ENCODE measurements at regions not wholly inside any gene's neighbourhood (a gene's known extent, or its start where the extent isn't known, plus 50 kb on each side); places are given as distances from the start of the nearest gene placed in this dataset.

- H3K9me3 ChIP-seq (ENCODE audit: low read length) = no peaks in the 10 kb centered on the region
- no peak overlapping the region for H3K4me3 ChIP-seq (ENCODE audit: low read length)
- H3K4me2 ChIP-seq (ENCODE audit: low read length) = no peak overlapping the region
- H3K9ac ChIP-seq (ENCODE audit: low read length) = no peak overlapping the region
- H3K79me2 ChIP-seq (replicated peaks; ENCODE audit: insufficient read depth, low read length) = no peaks in the 10 kb centered on the region
- no peaks in the 10 kb centered on the region for H3F3A ChIP-seq (ENCODE audit: insufficient read depth, low read length, poor library complexity, severe bottlenecking)
- no peak for TF ChIP-seq RAD21 (conservative IDR thresholded peaks at IDR 0.05)
- no peak for TF ChIP-seq REST (IDR thresholded peaks at IDR 0.05; ENCODE audit: borderline replicate concordance)
- no peak for TF ChIP-seq TAF1 (IDR thresholded peaks at IDR 0.05; ENCODE audit: low read depth)
- no peak for TF ChIP-seq CTCF (IDR thresholded peaks at IDR 0.05; ENCODE audit: poor library complexity, severe bottlenecking)
- TF ChIP-seq SMC3 (conservative IDR thresholded peaks at IDR 0.05; ENCODE audit: poor library complexity) = no peak
- TF ChIP-seq MXI1 (conservative IDR thresholded peaks at IDR 0.05; ENCODE audit: poor library complexity, severe bottlenecking) = no peak
- no peak for TF ChIP-seq POLR2AphosphoS5 (IDR thresholded peaks at IDR 0.05)
- TF ChIP-seq EP300 (conservative IDR thresholded peaks at IDR 0.05; ENCODE audit: poor library complexity, severe bottlenecking) = no peak
- no peak for TF ChIP-seq EZH2 (IDR thresholded peaks at IDR 0.05; ENCODE audit: borderline replicate concordance, insufficient read depth, low read length, poor library complexity, severe bottlenecking)
- no peaks in the 10 kb centered on the region for H4K20me1 ChIP-seq (ENCODE audit: insufficient read depth)
- no peaks in the 10 kb centered on the region for H3K36me3 ChIP-seq (ENCODE audit: insufficient read depth, low read length)
- H2AFZ ChIP-seq (ENCODE audit: low read depth, low read length) = no peak overlapping the region
- no peaks in the 10 kb centered on the region for H3K27me3 ChIP-seq (ENCODE audit: insufficient read depth, low read depth, low read length)
- no peak overlapping the region for H3K27ac ChIP-seq (ENCODE audit: low read length)
- H3K9me2 ChIP-seq (ENCODE audit: insufficient read depth, low read length) = no peaks in the 10 kb centered on the region
Observed at GRCh38 chr1:220983877-220984635, 104.8 kb downstream of the HLX start.

GRCh38 chr1:220990427-220991339, 111.4 kb downstream of the HLX start:
- H3K4me2 ChIP-seq (ENCODE audit: low read length) = no peak overlapping the region
- H2AFZ ChIP-seq (ENCODE audit: low read depth, low read length) = no peak overlapping the region

More at GRCh38 chr1:220990427-220991339, 111.4 kb downstream of the HLX start:
- H3K9me3 ChIP-seq (ENCODE audit: low read length) = no peaks in the 10 kb centered on the region
- no peak for TF ChIP-seq SMC3 (conservative IDR thresholded peaks at IDR 0.05; ENCODE audit: poor library complexity)
- no peak for TF ChIP-seq TAF1 (IDR thresholded peaks at IDR 0.05; ENCODE audit: low read depth)
- TF ChIP-seq EP300 (conservative IDR thresholded peaks at IDR 0.05; ENCODE audit: poor library complexity, severe bottlenecking) = no peak
- no peak for TF ChIP-seq EZH2 (IDR thresholded peaks at IDR 0.05; ENCODE audit: borderline replicate concordance, insufficient read depth, low read length, poor library complexity, severe bottlenecking)
- TF ChIP-seq REST (IDR thresholded peaks at IDR 0.05; ENCODE audit: borderline replicate concordance) = no peak
- TF ChIP-seq MXI1 (conservative IDR thresholded peaks at IDR 0.05; ENCODE audit: poor library complexity, severe bottlenecking) = no peak
- no peak for TF ChIP-seq POLR2AphosphoS5 (IDR thresholded peaks at IDR 0.05)
- no peak for TF ChIP-seq RAD21 (conservative IDR thresholded peaks at IDR 0.05)
- TF ChIP-seq CTCF (IDR thresholded peaks at IDR 0.05; ENCODE audit: poor library complexity, severe bottlenecking) = no peak
- H3K9me2 ChIP-seq (ENCODE audit: insufficient read depth, low read length) = no peaks in the 10 kb centered on the region
- no peaks in the 10 kb centered on the region for H3F3A ChIP-seq (ENCODE audit: insufficient read depth, low read length, poor library complexity, severe bottlenecking)
- no peak overlapping the region for H3K4me3 ChIP-seq (ENCODE audit: low read length)
- no peak overlapping the region for H3K27ac ChIP-seq (ENCODE audit: low read length)
- H3K79me2 ChIP-seq (replicated peaks; ENCODE audit: insufficient read depth, low read length) = no peaks in the 10 kb centered on the region
- H3K9ac ChIP-seq (ENCODE audit: low read length) = no peak overlapping the region
- H3K36me3 ChIP-seq (ENCODE audit: insufficient read depth, low read length) = no peaks in the 10 kb centered on the region
- H3K27me3 ChIP-seq (ENCODE audit: insufficient read depth, low read depth, low read length) = no peaks in the 10 kb centered on the region
- no peaks in the 10 kb centered on the region for H4K20me1 ChIP-seq (ENCODE audit: insufficient read depth)
